OCI-LY1 (cell line): ENCODE measurements at regions not wholly inside any gene's neighbourhood (a gene's known extent, or its start where the extent isn't known, plus 50 kb on each side); places are given as distances from the start of the nearest gene placed in this dataset.

Source experiments
- CTCF ChIP-seq: fragments of 200-600 bp; sonication (generic), shearing (Covaris generic); IDR thresholded peaks from 2 replicates; pipeline ENCODE4 v1.5.1; 2017; ENCODE audit warnings: mild to moderate bottlenecking, antibody characterized with exemption, low read length, moderate library complexity, mixed read lengths
- EZH2 ChIP-seq: fragments of 200-600 bp; sonication (generic), shearing (Covaris generic); IDR thresholded peaks from 2 replicates; pipeline ENCODE4 v1.8.0; 2017; ENCODE audit warnings: borderline replicate concordance, mixed run types, mild to moderate bottlenecking, antibody characterized with exemption, low read length, moderate library complexity, mixed read lengths

GRCh38 chr3:105042586-105042985, 324.1 kb upstream of the ALCAM start:
- TF ChIP-seq CTCF (no peak), EZH2 (no peak)
